ENCODE measurements at regions not wholly inside any gene's neighbourhood (a gene's known extent, or its start where the extent isn't known, plus 50 kb on each side); places are given as distances from the start of the nearest gene placed in this dataset.

DNA sequence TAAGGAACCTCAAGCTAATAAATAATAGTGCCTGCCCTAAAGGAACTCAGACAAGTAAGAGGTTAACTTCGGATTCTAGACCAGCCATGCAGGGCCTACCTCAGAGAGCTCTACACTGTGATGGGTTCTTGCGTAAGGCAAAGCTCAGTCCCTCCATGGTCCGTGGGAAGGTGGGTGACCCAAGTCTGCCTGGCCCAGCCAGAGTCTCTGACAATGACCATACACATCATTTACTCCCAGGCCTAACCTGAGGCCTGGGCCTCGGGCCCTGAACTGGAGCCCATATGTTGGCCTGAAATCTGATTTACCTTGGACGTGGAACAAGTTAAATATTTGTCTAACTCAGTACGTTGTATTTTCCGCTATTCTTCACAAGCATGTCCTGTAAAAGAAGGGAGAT lies 55.1 kb downstream of the TMEM174 start:
- no peak for DNase-seq (ENCODE audit: low spot score)
